HG03439 (cell line): ENCODE measurements at regions not wholly inside any gene's neighbourhood (a gene's known extent, or its start where the extent isn't known, plus 50 kb on each side); places are given as distances from the start of the nearest gene placed in this dataset.

Experiments used
- ATAC-seq: cut with Tn5 transposase; IDR thresholded peaks from one replicate; pipeline ENCODE4 v1.9.1; 2021; ENCODE audit warnings: mild to moderate bottlenecking, moderate library complexity; ENCODE audit not compliant: unreplicated experiment

DNA sequence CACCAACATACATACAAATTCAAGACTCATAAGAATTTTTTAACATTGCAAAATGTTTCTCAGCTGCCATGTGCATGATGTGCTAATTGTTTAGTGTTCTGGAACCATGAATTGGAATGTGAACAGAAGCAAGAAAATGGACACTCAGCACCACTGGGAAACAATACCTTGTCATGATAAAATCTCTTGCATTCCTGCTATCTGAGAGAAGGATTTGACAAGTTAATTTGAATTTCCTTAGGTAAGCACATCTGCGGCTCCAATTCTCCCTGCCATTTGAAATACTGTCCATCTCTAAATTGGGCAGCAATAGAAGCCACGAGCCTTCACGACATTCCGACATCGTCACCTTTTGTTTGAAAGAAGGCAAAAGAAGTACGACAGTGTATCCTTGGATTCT lies 1104.6 kb upstream of the MAP3K7 start:
- no peak for ATAC-seq

GRCh38 chr6:91683240-91683639 lies 1096.4 kb upstream of the MAP3K7 start:
- ATAC-seq, result no peak

DNA sequence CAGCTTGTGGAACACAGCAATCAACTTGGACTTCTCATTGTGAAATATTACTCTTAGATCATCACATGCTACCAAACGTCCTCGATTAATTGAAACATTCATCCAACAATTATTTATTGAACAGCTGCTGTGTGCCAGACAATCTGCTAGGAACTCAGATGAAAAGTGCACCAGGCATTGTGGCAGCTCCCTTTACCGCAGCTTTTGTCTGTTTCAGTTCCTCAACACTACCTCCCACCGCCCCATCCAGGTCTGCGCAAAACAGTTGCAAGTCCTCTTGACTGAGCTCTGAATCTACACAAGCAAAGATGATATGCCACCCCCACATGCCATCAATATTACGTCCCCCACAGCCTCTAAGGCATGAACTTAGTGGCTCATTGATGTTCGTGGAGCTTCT lies 1094.4 kb upstream of the MAP3K7 start:
- ATAC-seq, result no peak

- ATAC-seq, result no peak
Measured at GRCh38 chr6:91678679-91679446, 1092.0 kb upstream of the MAP3K7 start.

GRCh38 chr6:91672201-91672600 lies 1085.3 kb upstream of the MAP3K7 start:
- ATAC-seq, result no peak

DNA sequence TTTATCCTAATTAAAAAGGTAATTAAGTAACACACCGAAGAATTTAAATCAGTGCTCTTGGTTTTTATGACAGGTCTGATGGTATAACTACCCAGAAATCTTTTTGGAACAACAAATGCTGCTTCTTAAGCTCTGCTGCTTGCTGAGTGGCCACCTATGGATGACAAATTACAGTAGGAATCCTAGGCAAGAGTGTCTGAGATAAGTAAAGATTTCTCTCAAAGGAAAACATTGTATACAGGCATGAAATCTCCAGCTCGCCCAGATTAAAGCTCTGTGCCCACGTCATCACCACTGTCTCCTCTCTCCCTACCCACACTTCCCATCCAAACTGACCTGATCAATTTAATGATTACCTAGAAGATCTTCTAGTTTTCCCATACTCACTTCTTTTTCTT lies 1083.0 kb upstream of the MAP3K7 start:
- ATAC-seq, result no peak

GRCh38 chr6:91669154-91669870 lies 1082.4 kb upstream of the MAP3K7 start:
- ATAC-seq, result no peak

GRCh38 chr6:91667596-91667995 lies 1080.7 kb upstream of the MAP3K7 start:
- no peak for ATAC-seq

DNA sequence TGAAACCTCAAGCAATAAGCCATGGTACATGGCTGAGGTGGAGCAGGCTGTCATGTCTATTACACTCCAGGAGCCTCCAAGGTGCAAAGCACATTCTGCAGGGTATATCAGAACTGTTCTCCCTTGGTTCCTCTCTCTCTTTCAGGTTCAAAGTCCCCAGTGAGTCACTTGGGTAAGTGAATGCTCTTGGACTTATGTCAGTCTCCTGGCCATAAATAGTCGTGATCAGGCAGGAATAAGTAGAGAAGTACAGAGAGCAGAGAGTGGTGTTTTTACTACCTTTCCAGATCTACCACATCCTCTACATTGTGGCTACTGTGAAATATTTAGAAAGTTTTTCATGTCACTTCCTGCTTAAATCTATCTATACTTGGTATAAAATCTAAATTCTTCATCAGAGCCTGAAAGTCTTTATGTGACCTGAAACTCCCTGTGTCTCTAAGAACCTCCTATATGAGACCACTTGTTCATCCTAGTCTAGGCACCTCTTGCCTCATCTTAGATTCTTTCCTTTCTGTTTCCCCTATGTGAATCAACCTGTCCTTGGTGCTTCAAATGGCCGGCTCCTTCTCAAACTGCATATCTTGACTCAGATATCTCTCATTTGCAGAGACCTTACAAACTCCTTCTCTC lies 1077.6 kb upstream of the MAP3K7 start:
- no peak for ATAC-seq

- ATAC-seq, result no peak
Measured at GRCh38 chr6:91660893-91661292, 1074.0 kb upstream of the MAP3K7 start.

DNA sequence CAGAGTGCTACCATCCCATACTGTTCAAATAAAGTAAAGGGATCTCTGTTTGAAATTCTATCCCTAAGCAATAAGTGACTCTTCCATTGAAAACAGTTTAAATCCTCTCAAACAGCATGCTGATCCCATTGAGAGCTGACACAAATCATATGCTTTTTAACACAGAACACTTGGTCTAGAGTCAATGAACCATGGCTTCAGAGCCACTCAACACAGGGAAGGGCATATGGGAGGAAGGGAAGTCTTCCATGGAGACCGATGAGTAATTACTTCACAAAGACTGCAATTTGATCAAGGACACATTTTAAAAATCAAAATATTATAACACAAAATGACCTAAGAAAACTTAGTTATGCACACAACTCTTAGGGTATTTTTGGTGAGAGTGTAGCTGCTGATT lies 1073.0 kb upstream of the MAP3K7 start:
- ATAC-seq, result no peak

DNA sequence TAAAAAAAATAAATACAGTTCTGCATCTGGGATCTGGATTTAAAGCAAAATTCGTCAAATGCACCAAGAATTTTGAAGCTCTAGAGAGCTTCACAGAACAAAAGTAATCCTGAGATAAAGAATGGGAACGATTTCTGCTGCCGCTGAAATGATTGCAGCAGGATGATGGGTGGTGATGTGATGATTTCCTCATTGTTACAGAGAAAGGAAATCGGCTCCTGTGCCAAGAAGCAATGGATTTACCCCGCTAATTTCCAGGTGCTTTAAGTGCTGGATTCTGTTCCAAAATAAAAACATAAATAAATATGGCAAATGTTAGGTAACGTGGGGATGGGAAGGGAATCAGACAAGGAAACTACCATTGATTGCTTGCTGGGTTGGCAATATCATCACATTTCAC lies 1067.9 kb upstream of the MAP3K7 start:
- ATAC-seq, result no peak

GRCh38 chr6:91654357-91654756 lies 1067.5 kb upstream of the MAP3K7 start:
- ATAC-seq, result no peak

DNA sequence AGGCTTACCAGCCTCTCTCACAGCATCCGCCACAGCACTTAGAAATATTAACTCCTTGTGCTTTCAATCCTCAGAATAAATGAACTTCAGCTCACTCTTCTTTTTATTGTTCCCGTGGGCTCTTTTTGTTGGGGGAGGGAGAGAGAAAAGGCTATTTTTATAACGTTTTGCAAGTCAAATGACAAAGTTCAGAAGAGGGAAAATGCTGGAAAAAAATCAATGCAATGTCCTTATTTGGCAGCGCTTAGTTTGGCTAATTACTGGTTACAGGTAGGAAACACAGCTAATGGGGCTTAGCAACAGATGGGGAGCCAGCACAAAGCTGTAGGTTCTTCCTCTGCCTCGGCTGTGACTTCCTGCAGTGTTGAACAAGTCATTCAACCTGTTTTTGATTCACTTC lies 1067.0 kb upstream of the MAP3K7 start:
- ATAC-seq, result no peak

- ATAC-seq, result no peak
Measured at GRCh38 chr6:91653076-91653723, 1066.3 kb upstream of the MAP3K7 start.

GRCh38 chr6:91646649-91647048 lies 1059.8 kb upstream of the MAP3K7 start:
- no peak for ATAC-seq

- no peak for ATAC-seq
Measured at GRCh38 chr6:91645811-91646210, 1058.9 kb upstream of the MAP3K7 start.

GRCh38 chr6:91637217-91637616 lies 1050.3 kb upstream of the MAP3K7 start:
- no peak for ATAC-seq

- ATAC-seq, result no peak
Measured at GRCh38 chr6:91634791-91635190, 1047.9 kb upstream of the MAP3K7 start.

DNA sequence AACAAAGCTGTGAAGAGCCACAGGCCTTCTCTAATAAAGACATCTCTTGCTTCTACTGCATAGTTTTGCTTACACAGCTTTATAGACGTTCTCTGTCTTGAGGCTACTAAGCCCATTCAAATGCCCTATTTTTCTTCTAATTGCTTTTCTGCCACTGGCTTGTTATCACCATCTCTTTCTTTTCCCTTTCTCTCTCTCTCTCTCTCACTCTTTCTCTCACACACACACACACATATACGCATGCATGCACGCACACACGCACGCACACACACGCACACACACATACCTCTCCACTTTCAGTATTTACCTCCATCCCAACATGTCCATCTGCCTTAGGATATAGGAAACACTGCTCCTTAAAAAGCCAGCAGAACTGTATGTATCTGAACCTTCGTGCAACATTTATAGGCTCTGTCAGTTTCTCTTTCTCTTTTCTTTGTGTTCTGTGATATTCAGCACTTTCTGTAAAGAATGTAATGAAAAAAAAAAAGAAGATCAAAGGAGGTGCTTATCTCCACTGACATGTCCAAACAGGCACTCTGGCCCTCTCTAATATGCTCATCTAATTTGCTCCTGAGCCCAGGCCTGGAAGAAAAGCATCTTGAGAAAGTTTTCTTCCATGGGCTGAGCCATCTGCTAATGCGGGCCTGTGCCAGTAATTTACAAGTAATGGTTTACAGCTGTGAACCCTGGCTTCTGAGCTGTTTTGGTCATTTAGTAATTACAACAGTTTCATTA lies 1046.7 kb upstream of the MAP3K7 start:
- no peak for ATAC-seq

DNA sequence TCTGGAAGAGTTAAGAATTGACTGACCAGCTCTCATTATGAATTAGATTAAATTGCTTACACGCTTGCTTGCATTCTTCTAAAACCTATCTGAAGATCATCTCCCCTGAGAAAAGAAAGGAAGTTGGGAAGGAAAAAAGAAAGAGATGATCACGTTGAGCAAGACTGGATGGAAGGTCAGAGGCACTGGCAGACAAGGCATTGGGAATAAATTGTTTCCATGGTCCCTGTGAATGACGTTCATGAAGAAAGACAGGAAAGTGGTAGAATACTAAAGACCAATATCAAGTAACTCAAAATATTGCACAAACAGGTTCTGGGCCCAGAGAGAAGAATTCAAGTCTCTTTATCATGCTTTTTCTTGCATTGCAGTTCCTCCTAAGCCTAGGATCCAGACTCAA lies 1045.4 kb upstream of the MAP3K7 start:
- ATAC-seq, result no peak
